Subcutaneous abdominal adipose tissue (tissue), 5 donors: ENCODE measurements at regions not wholly inside any gene's neighbourhood (a gene's known extent, or its start where the extent isn't known, plus 50 kb on each side); places are given as distances from the start of the nearest gene placed in this dataset.

Source experiments
- H3K27ac ChIP-seq: one replicate; pipeline ENCODE4 v1.7.0; 2013; ENCODE audit warnings: low read depth, mild to moderate bottlenecking, inconsistent platforms, low read length, moderate library complexity
- H3K27me3 ChIP-seq, 5 donors: one replicate each; pipeline ENCODE4 v1.7.0; 2013; ENCODE audit warnings: low read length in 5 of 5, inconsistent platforms in 1 of 5; ENCODE audit not compliant: control insufficient read depth in 5 of 5, insufficient read depth in 4 of 5
- H3K36me3 ChIP-seq, 5 donors: one replicate each; pipeline ENCODE4 v1.7.0; 2013; ENCODE audit warnings: low read length in 5 of 5; ENCODE audit not compliant: control insufficient read depth in 5 of 5, insufficient read depth in 5 of 5
- H3K4me1 ChIP-seq, 5 donors: one replicate each; pipeline ENCODE4 v1.7.0; 2013; ENCODE audit warnings: low read length in 5 of 5, mild to moderate bottlenecking in 3 of 5, moderate library complexity in 1 of 5; ENCODE audit not compliant: control insufficient read depth in 5 of 5, insufficient read depth in 5 of 5
- H3K4me3 ChIP-seq, 5 donors: one replicate each; pipeline ENCODE4 v1.7.0; 2013; ENCODE audit warnings: low read length in 5 of 5, low read depth in 1 of 5
- H3K9ac ChIP-seq, 5 donors: one replicate each; pipeline ENCODE4 v1.7.0; 2013; ENCODE audit warnings: low read length in 5 of 5, mild to moderate bottlenecking in 4 of 5, moderate library complexity in 3 of 5
- H3K9me3 ChIP-seq, 5 donors: one replicate each; pipeline ENCODE4 v1.7.0; 2013; ENCODE audit warnings: low read length in 5 of 5; ENCODE audit not compliant: control insufficient read depth in 5 of 5
- donor health status: healthy.
- donor health status: healthy.
- donor health status: healthy.
- donor health status: healthy.
- donor health status: healthy.

DNA sequence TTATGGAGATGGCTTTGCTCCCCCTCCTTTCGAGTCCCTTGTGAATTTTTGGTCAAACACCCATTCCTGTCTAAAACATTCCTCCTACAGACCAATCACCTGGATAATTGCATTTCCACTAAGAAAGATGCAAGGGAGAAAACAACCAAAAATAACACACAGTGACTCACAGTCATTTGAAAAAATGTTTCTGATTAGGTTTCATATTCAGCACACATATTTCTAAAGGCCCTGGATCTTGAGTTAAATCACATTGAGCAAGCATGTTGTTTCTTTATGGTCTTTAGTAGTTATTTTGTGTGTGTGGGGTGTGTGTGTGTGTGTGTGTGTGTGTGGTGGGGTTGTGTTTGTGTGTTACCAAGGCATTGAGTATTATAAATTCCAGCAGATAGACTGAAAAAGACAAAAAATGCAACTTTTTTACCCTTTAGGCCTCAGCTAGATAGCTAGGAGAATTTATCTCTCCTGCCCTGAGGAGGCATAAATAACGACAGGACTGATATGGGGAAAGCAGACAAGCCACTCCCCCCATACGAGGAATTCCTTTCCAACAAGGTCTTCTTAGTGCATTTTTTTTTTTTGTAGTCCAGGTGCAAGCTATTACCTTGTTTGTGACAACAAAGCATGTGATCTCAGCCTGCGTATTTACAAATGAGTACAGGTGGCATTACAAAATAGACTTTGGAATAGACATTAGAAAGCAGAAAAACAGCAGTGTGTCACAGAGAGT, 265.4 kb upstream of the ADGRL3 start:
- Histone ChIP-seq H3K9me3 (no peaks in the 10 kb centered on the region), H3K9ac (no peak overlapping the region), H3K27ac (no peak overlapping the region), H3K4me1 (no peaks in the 10 kb centered on the region), H3K36me3 (no peaks in the 10 kb centered on the region), H3K4me3 (no peak overlapping the region), H3K27me3 (no peaks in the 10 kb centered on the region)

DNA sequence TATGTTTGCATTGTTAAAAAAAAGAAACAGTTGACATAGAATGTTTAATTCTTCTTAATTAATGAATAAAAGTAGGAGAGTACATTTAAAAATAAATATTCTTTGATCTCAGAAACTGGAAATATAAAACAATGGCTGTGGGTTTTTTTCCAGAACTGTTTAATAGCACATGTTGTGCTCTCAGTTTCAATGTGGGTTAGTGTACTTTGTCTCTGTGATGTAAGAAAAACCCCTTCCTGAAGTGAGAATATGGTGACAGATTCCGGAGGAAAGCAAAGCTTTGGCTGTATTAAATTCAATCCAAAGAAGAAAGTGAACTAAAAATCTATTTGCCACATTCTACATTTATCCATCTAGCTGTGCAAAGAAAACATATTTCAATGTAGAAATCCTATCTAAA, 261.9 kb upstream of the ADGRL3 start:
- Histone ChIP-seq H3K27me3 (no peaks in the 10 kb centered on the region), H3K4me3 (no peak overlapping the region), H3K9me3 (no peaks in the 10 kb centered on the region), H3K4me1 (no peaks in the 10 kb centered on the region), H3K36me3 (no peaks in the 10 kb centered on the region), H3K27ac (no peak overlapping the region), H3K9ac (no peak overlapping the region)

DNA sequence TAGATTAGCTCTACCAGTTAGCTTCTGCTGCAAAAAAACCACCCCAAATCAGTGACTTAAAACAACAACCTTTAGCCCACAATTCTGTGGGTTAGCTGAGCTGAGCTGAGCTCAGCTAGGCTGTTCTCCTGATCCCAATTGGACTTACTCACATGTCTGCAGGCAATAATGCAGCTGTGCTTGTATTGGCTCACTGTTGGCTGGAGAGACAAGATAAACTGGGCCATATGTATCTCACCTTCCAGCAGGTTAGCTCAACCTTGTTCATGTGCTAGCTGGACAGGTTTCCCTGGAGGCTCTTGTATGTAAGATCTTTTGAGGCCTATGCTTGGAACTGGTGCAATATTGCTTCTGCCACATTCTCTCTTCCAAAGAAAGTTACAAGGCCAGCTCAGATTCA, 261.5 kb upstream of the ADGRL3 start:
- no peaks in the 10 kb centered on the region for H3K4me1 ChIP-seq
- no peaks in the 10 kb centered on the region for H3K36me3 ChIP-seq
- no peaks in the 10 kb centered on the region for H3K27me3 ChIP-seq

DNA sequence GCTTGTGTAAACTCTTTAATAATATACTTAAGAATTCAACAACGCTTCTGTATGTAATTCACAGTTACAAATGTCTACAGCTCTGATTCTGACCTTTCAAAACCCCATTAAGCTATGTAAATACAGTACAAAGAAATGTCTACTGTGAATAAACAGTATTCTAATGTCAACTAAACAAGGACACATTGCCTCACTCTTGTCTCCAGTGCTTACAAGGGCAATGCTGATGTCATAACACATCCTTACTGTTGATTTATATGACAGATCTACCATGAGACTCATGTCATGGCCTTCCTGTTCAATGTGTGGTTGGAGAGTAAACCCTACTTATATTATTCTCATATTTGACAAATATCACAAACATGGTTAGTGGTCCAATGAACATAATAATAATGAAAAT, 256.1 kb upstream of the ADGRL3 start:
- Histone ChIP-seq H3K27me3 (no peaks in the 10 kb centered on the region), H3K4me3 (no peak overlapping the region), H3K36me3 (no peaks in the 10 kb centered on the region), H3K27ac (no peak overlapping the region), H3K4me1 (no peaks in the 10 kb centered on the region), H3K9me3 (peaks cover 0 to 13% (median 8%) of the 10 kb centered on the region in 5 donors), H3K9ac (no peak overlapping the region)

More for the DNA sequence above, 261.5 kb upstream of the ADGRL3 start:
- no peak overlapping the region for H3K27ac ChIP-seq
- H3K9ac ChIP-seq, result no peak overlapping the region
- H3K4me3 ChIP-seq, result no peak overlapping the region
- H3K9me3 ChIP-seq, result no peaks in the 10 kb centered on the region

DNA sequence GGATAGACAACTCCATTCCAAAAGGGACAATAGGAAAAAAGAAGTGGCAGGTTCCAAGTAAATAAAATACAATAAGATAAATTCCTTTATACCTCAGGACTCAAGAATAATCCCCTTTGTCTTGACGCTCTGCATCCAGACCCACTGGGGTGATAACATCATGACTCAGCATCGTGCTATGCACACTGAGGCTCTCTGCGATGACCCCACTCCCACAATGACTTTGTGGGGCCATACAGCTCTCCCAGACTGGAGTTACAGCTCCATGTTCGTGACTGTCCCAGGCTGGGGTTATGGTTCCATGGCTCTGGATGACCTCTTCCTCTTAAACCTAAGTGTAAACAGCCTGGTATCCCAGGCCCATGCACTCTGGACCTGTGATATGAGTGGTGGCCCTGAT, 254.5 kb upstream of the ADGRL3 start:
- Histone ChIP-seq H3K9ac (no peak overlapping the region), H3K9me3 (peaks cover 0 to 13% (median 8%) of the 10 kb centered on the region in 5 donors), H3K27ac (no peak overlapping the region), H3K36me3 (no peaks in the 10 kb centered on the region), H3K4me3 (no peak overlapping the region), H3K27me3 (no peaks in the 10 kb centered on the region), H3K4me1 (no peaks in the 10 kb centered on the region)

DNA sequence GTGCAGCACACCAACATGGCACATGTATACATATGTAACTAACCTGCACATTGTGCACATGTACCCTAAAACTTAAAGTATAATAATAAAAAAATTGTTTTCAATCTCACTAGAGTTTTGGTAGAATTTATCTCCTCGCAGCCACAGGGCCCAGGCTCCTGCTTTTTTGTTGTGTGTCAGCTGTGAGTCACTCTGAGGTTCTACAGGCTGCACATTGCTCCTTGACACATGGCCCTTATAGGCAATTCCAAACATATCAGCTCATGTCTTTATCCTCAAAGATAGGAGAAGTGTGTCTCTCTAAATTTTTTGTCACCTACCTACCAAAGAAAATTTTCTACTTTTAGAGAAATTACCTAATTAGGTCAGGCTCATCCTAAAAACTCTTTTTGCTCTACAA, 252.1 kb upstream of the ADGRL3 start:
- Histone ChIP-seq H3K9ac (no peak overlapping the region), H3K27me3 (no peaks in the 10 kb centered on the region), H3K36me3 (no peaks in the 10 kb centered on the region), H3K27ac (no peak overlapping the region), H3K9me3 (peaks cover 0 to 13% (median 8%) of the 10 kb centered on the region in 5 donors), H3K4me1 (no peaks in the 10 kb centered on the region), H3K4me3 (no peak overlapping the region)

DNA sequence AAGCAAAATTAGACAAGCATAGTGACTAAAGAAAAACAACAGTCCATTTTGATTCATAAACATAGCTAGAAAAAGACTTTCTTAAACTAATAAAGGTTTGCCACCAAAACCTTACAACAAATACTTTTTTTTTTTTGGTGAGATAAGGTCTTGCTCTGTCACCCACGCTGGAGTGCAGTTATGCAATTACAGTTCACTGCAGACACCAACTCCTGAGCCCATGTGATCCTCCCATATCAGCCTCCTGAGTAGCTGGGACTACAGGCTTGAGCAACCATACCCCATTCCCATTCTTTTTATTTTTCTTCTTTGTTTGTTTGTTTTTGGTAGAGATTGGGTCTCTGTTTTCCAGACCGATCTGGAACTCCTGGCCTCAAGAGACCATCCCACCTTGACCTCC, 247.2 kb upstream of the ADGRL3 start:
- no peaks in the 10 kb centered on the region for H3K27me3 ChIP-seq
- H3K9ac ChIP-seq, result no peak overlapping the region
- no peaks in the 10 kb centered on the region for H3K9me3 ChIP-seq
- no peak overlapping the region for H3K27ac ChIP-seq
- H3K4me3 ChIP-seq, result no peak overlapping the region
- no peaks in the 10 kb centered on the region for H3K36me3 ChIP-seq
- H3K4me1 ChIP-seq, result no peaks in the 10 kb centered on the region

DNA sequence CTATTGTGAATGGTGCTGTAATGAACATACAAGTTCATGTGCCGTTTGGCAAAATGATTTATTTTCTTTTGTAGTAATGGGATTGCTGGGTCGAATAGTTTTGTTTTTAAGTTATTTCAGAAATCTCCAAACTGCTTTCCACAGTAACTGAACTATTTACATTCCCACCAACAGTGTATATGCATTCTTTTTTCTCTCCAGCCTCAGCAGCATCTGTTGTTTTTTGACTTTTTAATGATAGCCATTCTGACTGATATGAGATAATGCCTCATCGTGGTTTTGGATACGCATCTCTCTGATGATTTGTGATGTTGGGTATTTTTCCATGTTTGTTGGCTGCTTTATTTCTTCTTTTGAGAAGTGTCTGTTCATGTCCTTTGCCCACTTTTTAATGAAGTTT, 246.3 kb upstream of the ADGRL3 start:
- Histone ChIP-seq H3K9ac (no peak overlapping the region), H3K4me3 (no peak overlapping the region), H3K36me3 (no peaks in the 10 kb centered on the region), H3K9me3 (no peaks in the 10 kb centered on the region), H3K4me1 (no peaks in the 10 kb centered on the region), H3K27me3 (no peaks in the 10 kb centered on the region), H3K27ac (no peak overlapping the region)

DNA sequence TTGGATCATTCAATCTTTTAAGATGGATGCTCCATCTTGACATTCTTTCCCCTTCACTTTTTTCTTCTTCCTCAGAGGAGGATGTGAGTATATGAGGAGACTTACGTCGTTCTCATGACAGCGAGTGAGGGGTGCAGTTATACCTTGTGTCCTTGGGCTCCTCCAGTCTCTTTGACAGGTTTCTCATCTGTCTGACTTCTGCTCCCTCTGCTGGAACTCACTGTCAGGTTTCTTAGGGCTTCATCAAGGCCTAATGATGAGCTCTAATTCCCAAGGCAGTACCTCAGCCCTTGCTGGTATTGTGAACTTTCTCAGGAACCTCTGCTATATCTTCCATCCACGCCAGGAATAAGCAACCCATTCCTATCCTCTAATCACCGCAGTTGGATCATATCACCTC, 237.8 kb upstream of the ADGRL3 start:
- Histone ChIP-seq H3K4me1 (no peaks in the 10 kb centered on the region), H3K4me3 (no peak overlapping the region), H3K27me3 (no peaks in the 10 kb centered on the region), H3K9ac (no peak overlapping the region), H3K9me3 (peaks cover 0 to 2% (median 0%) of the 10 kb centered on the region in 5 donors), H3K36me3 (no peaks in the 10 kb centered on the region), H3K27ac (no peak overlapping the region)

DNA sequence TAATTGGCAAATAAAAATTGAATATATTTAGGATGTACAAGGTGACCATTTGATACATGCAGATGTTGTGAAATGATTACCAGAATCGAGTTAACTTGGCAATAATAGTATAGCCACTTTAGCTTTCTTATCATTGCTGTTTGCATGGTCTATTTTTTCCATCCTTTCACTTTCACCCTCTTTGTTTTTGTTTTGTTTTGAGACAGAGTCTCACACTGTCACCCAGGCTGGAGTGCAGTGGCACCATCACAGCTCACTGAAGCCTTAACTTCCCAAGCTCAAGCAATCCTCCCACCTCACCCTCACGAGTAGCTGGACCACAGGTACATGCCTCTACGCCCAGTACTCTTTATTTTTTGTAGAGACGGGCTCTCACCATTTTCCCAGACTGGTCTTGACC, 218.6 kb upstream of the ADGRL3 start:
- Histone ChIP-seq H3K9me3 (peaks cover 0 to 16% (median 8%) of the 10 kb centered on the region in 5 donors), H3K27ac (no peak overlapping the region), H3K9ac (no peak overlapping the region), H3K4me3 (no peak overlapping the region), H3K4me1 (no peaks in the 10 kb centered on the region), H3K27me3 (no peaks in the 10 kb centered on the region), H3K36me3 (no peaks in the 10 kb centered on the region)
